ENCODE measurements at regions not wholly inside any gene's neighbourhood (a gene's known extent, or its start where the extent isn't known, plus 50 kb on each side); places are given as distances from the start of the nearest gene placed in this dataset.
"Not testable (repeated sequence)": the region's sequence is repeated elsewhere in the genome, so short reads cannot be mapped to it uniquely, and the experiment has no call there.

- Histone ChIP-seq H3K4me1 (ENCODE audit: control insufficient read depth, insufficient read depth, low read length) (peaks cover 30% of the 10 kb centered on the region), H3K9me3 (ENCODE audit: control insufficient read depth, low read length) (no peaks in the 10 kb centered on the region), H3K36me3 (ENCODE audit: control insufficient read depth, insufficient read depth, low read length, severe bottlenecking) (no peaks in the 10 kb centered on the region), H3K4me3 (ENCODE audit: low read length) (no peak overlapping the region), H3K9ac (ENCODE audit: low read length) (no peak overlapping the region), H3K27me3 (replicated peaks; ENCODE audit: control insufficient read depth, insufficient read depth, low read length) (no peaks in the 10 kb centered on the region)
- no peak for DNase-seq (ENCODE audit: low read depth)
Observed at GRCh38 chr2:47295131-47295980, 73.8 kb upstream of the EPCAM start.

GRCh38 chr2:47293976-47294375, 75.1 kb upstream of the EPCAM start:
- H3K4me3 ChIP-seq (ENCODE audit: low read length), result no peak overlapping the region
- H3K9me3 ChIP-seq (ENCODE audit: control insufficient read depth, low read length), result no peaks in the 10 kb centered on the region
- no peaks in the 10 kb centered on the region for H3K36me3 ChIP-seq (ENCODE audit: control insufficient read depth, insufficient read depth, low read length, severe bottlenecking)
- DNase-seq (ENCODE audit: low read depth), result no peak
- H3K27me3 ChIP-seq (replicated peaks; ENCODE audit: control insufficient read depth, insufficient read depth, low read length), result no peaks in the 10 kb centered on the region
- no peak overlapping the region for H3K9ac ChIP-seq (ENCODE audit: low read length)
- H3K4me1 ChIP-seq (ENCODE audit: control insufficient read depth, insufficient read depth, low read length), result peaks cover 26% of the 10 kb centered on the region

GRCh38 chr2:47288864-47289263, 80.2 kb upstream of the EPCAM start:
- peak overlapping the region; percentile 23 for H3K4me3 ChIP-seq (ENCODE audit: low read length)
- H3K9ac ChIP-seq (ENCODE audit: low read length), result peak overlapping the region; percentile 45
- no peaks in the 10 kb centered on the region for H3K36me3 ChIP-seq (ENCODE audit: control insufficient read depth, insufficient read depth, low read length, severe bottlenecking)
- H3K9me3 ChIP-seq (ENCODE audit: control insufficient read depth, low read length), result no peaks in the 10 kb centered on the region
- peaks cover 26% of the 10 kb centered on the region for H3K4me1 ChIP-seq (ENCODE audit: control insufficient read depth, insufficient read depth, low read length)
- no peaks in the 10 kb centered on the region for H3K27me3 ChIP-seq (replicated peaks; ENCODE audit: control insufficient read depth, insufficient read depth, low read length)
- DNase-seq (ENCODE audit: low read depth), result peak; percentile 82

GRCh38 chr2:47283659-47284058, 85.5 kb upstream of the EPCAM start:
- Histone ChIP-seq H3K9ac (ENCODE audit: low read length) (no peak overlapping the region), H3K36me3 (ENCODE audit: control insufficient read depth, insufficient read depth, low read length, severe bottlenecking) (no peaks in the 10 kb centered on the region), H3K4me3 (ENCODE audit: low read length) (no peak overlapping the region), H3K4me1 (ENCODE audit: control insufficient read depth, insufficient read depth, low read length) (peaks cover 14% of the 10 kb centered on the region), H3K9me3 (ENCODE audit: control insufficient read depth, low read length) (no peaks in the 10 kb centered on the region), H3K27me3 (replicated peaks; ENCODE audit: control insufficient read depth, insufficient read depth, low read length) (no peaks in the 10 kb centered on the region)
- no peak for DNase-seq (ENCODE audit: low read depth)

- no peaks in the 10 kb centered on the region for H3K36me3 ChIP-seq (ENCODE audit: control insufficient read depth, insufficient read depth, low read length, severe bottlenecking)
- no peak for DNase-seq (ENCODE audit: low read depth)
- no peaks in the 10 kb centered on the region for H3K9me3 ChIP-seq (ENCODE audit: control insufficient read depth, low read length)
- no peak overlapping the region for H3K4me3 ChIP-seq (ENCODE audit: low read length)
- H3K9ac ChIP-seq (ENCODE audit: low read length), result no peak overlapping the region
- H3K27me3 ChIP-seq (replicated peaks; ENCODE audit: control insufficient read depth, insufficient read depth, low read length), result no peaks in the 10 kb centered on the region
- H3K4me1 ChIP-seq (ENCODE audit: control insufficient read depth, insufficient read depth, low read length), result peaks cover 7% of the 10 kb centered on the region
Observed at GRCh38 chr2:47282621-47283272, 86.4 kb upstream of the EPCAM start.

GRCh38 chr2:47279525-47279924, 89.6 kb upstream of the EPCAM start:
- H3K27me3 ChIP-seq (replicated peaks; ENCODE audit: control insufficient read depth, insufficient read depth, low read length); H3K9ac ChIP-seq (ENCODE audit: low read length); H3K4me1 ChIP-seq (ENCODE audit: control insufficient read depth, insufficient read depth, low read length); H3K4me3 ChIP-seq (ENCODE audit: low read length); H3K9me3 ChIP-seq (ENCODE audit: control insufficient read depth, low read length); DNase-seq (ENCODE audit: low read depth); H3K36me3 ChIP-seq (ENCODE audit: control insufficient read depth, insufficient read depth, low read length, severe bottlenecking): not testable (repeated sequence)

- H3K9me3 ChIP-seq (ENCODE audit: control insufficient read depth, low read length), result no peaks in the 10 kb centered on the region
- no peak overlapping the region for H3K9ac ChIP-seq (ENCODE audit: low read length)
- peaks cover 20% of the 10 kb centered on the region for H3K4me1 ChIP-seq (ENCODE audit: control insufficient read depth, insufficient read depth, low read length)
- H3K27me3 ChIP-seq (replicated peaks; ENCODE audit: control insufficient read depth, insufficient read depth, low read length), result no peaks in the 10 kb centered on the region
- no peak for DNase-seq (ENCODE audit: low read depth)
- H3K36me3 ChIP-seq (ENCODE audit: control insufficient read depth, insufficient read depth, low read length, severe bottlenecking), result no peaks in the 10 kb centered on the region
- no peak overlapping the region for H3K4me3 ChIP-seq (ENCODE audit: low read length)
Observed at GRCh38 chr2:47277987-47278386, 91.1 kb upstream of the EPCAM start.

- Histone ChIP-seq H3K27me3 (replicated peaks; ENCODE audit: control insufficient read depth, insufficient read depth, low read length) (no peaks in the 10 kb centered on the region), H3K4me3 (ENCODE audit: low read length) (no peak overlapping the region), H3K9me3 (ENCODE audit: control insufficient read depth, low read length) (no peaks in the 10 kb centered on the region), H3K9ac (ENCODE audit: low read length) (no peak overlapping the region), H3K4me1 (ENCODE audit: control insufficient read depth, insufficient read depth, low read length) (peaks cover 27% of the 10 kb centered on the region), H3K36me3 (ENCODE audit: control insufficient read depth, insufficient read depth, low read length, severe bottlenecking) (no peaks in the 10 kb centered on the region)
- DNase-seq (ENCODE audit: low read depth), result no peak
Observed at GRCh38 chr2:47277187-47277586, 91.9 kb upstream of the EPCAM start.

- no peaks in the 10 kb centered on the region for H3K36me3 ChIP-seq (ENCODE audit: control insufficient read depth, insufficient read depth, low read length, severe bottlenecking)
- no peaks in the 10 kb centered on the region for H3K27me3 ChIP-seq (replicated peaks; ENCODE audit: control insufficient read depth, insufficient read depth, low read length)
- no peak for DNase-seq (ENCODE audit: low read depth)
- peaks cover 31% of the 10 kb centered on the region for H3K4me1 ChIP-seq (ENCODE audit: control insufficient read depth, insufficient read depth, low read length)
- H3K9ac ChIP-seq (ENCODE audit: low read length), result no peak overlapping the region
- no peaks in the 10 kb centered on the region for H3K9me3 ChIP-seq (ENCODE audit: control insufficient read depth, low read length)
- H3K4me3 ChIP-seq (ENCODE audit: low read length), result no peak overlapping the region
Observed at GRCh38 chr2:47276061-47276460, 93.0 kb upstream of the EPCAM start.

- peak; percentile 60 for DNase-seq (ENCODE audit: low read depth)
- H3K9me3 ChIP-seq (ENCODE audit: control insufficient read depth, low read length), result no peaks in the 10 kb centered on the region
- H3K4me3 ChIP-seq (ENCODE audit: low read length), result peak overlapping the region; percentile 18
- peak overlapping the region; percentile 66 for H3K9ac ChIP-seq (ENCODE audit: low read length)
- no peaks in the 10 kb centered on the region for H3K27me3 ChIP-seq (replicated peaks; ENCODE audit: control insufficient read depth, insufficient read depth, low read length)
- H3K4me1 ChIP-seq (ENCODE audit: control insufficient read depth, insufficient read depth, low read length), result peaks cover 35% of the 10 kb centered on the region
- no peaks in the 10 kb centered on the region for H3K36me3 ChIP-seq (ENCODE audit: control insufficient read depth, insufficient read depth, low read length, severe bottlenecking)
Observed at GRCh38 chr2:47274054-47274782, 94.9 kb upstream of the EPCAM start.
